Keratinocyte (primary cell): ENCODE measurements at regions not wholly inside any gene's neighbourhood (a gene's known extent, or its start where the extent isn't known, plus 50 kb on each side); places are given as distances from the start of the nearest gene placed in this dataset.

Experiments used
- DNase-seq: peaks from one replicate; pipeline ENCODE4 v3.0.0-alpha.2; 2011; ENCODE audit warnings: low read depth, missing footprints, low spot score
- FAIRE-seq: peaks from 2 replicates; lab custom pipeline; 2011; peaks lifted over from hg19 to GRCh38; lab: Jason Lieb, UNC
- H2AFZ ChIP-seq: 2 replicates; pipeline ENCODE4 v1.6.0; 2012; ENCODE audit warnings: low read length, control low read depth, inconsistent platforms; ENCODE audit not compliant: control insufficient read depth
- H3K27ac ChIP-seq: 2 replicates; pipeline ENCODE4 v1.5.1; 2011; ENCODE audit warnings: low read length; ENCODE audit not compliant: control insufficient read depth, insufficient read depth
- H3K27me3 ChIP-seq: 3 replicates; pipeline ENCODE4 v1.6.0; 2011; ENCODE audit warnings: low read length; ENCODE audit not compliant: control insufficient read depth, insufficient read depth; ENCODE audit errors: extremely low read depth
- H3K36me3 ChIP-seq, 2 experiments: 2 replicates in 1 of 2; 3 replicates in 1 of 2; pipeline ENCODE4 v1.5.1; 2011; ENCODE audit warnings: low read length in 2 of 2, mild to moderate bottlenecking in 1 of 2; ENCODE audit not compliant: control insufficient read depth in 2 of 2, insufficient read depth in 2 of 2; ENCODE audit errors: extremely low read depth in 1 of 2
- H3K4me1 ChIP-seq: 3 replicates; pipeline ENCODE4 v1.5.1; 2011; ENCODE audit warnings: low read length; ENCODE audit not compliant: control insufficient read depth, insufficient read depth; ENCODE audit errors: extremely low read depth
- H3K4me2 ChIP-seq: 3 replicates; pipeline ENCODE4 v1.6.0; 2011; ENCODE audit warnings: low read depth, low read length; ENCODE audit not compliant: control insufficient read depth, insufficient read depth; ENCODE audit errors: extremely low read depth
- H3K4me3 ChIP-seq, 3 experiments: fragments of 200-600 bp in 1 of 3; sonication (generic) in 1 of 3; 2 replicates in 2 of 3; 3 replicates in 1 of 3; pipeline ENCODE4 v1.5.1; 2011 to 2016; ENCODE audit warnings: low read length in 3 of 3, mild to moderate bottlenecking in 3 of 3, control low read depth in 2 of 3, inconsistent platforms in 1 of 3, low read depth in 1 of 3, mixed read lengths in 1 of 3, mixed run types in 1 of 3, moderate library complexity in 1 of 3; ENCODE audit not compliant: control insufficient read depth in 2 of 3, insufficient read depth in 2 of 3; ENCODE audit errors: extremely low read depth in 1 of 3
- H3K79me2 ChIP-seq: 2 replicates; pipeline ENCODE4 v1.6.0; 2012; ENCODE audit warnings: low read length; ENCODE audit not compliant: control insufficient read depth, insufficient read depth
- H3K9ac ChIP-seq: 3 replicates; pipeline ENCODE4 v1.6.0; 2011; ENCODE audit warnings: low read length; ENCODE audit not compliant: control insufficient read depth, insufficient read depth; ENCODE audit errors: extremely low read depth
- H3K9me1 ChIP-seq: 3 replicates; pipeline ENCODE4 v1.6.0; 2011; ENCODE audit warnings: low read length; ENCODE audit not compliant: control insufficient read depth, insufficient read depth; ENCODE audit errors: extremely low read depth
- H3K9me3 ChIP-seq: 2 replicates; pipeline ENCODE4 v1.5.1; 2012; ENCODE audit warnings: low read depth, low read length; ENCODE audit not compliant: control insufficient read depth
- H4K20me1 ChIP-seq: 3 replicates; pipeline ENCODE4 v1.6.0; 2011; ENCODE audit warnings: low read length; ENCODE audit not compliant: control insufficient read depth, insufficient read depth; ENCODE audit errors: extremely low read depth
- CTCF ChIP-seq, 3 experiments: IDR thresholded peaks in 1 of 3; conservative IDR thresholded peaks in 1 of 3; optimal IDR thresholded peaks in 1 of 3; 2 replicates in 2 of 3; 3 replicates in 1 of 3; pipeline versions ENCODE3 to v1.5.1; 2011; ENCODE audit warnings: low read length in 3 of 3, mild to moderate bottlenecking in 3 of 3, moderate library complexity in 2 of 3, control low read depth in 1 of 3, inconsistent platforms in 1 of 3; ENCODE audit not compliant: insufficient read depth in 2 of 3; ENCODE audit errors: extremely low read depth in 1 of 3
- EZH2 ChIP-seq: IDR thresholded peaks from one replicate; pipeline ENCODE4 v1.6.1; 2012; ENCODE audit warnings: inconsistent platforms, mild to moderate bottlenecking, low read length, moderate library complexity
- dilution Hi-C: fragments of 300-500 bp; cut with MboI; formaldehyde crosslinking; loops from one replicate; pipeline ENCODE4 v1.7.0; 2020; ENCODE audit warnings: low sequenced_read_pairs; ENCODE audit not compliant: extremely low pct_ligation_motif_present

- DNase-seq, result no peak
- H3K9me3 ChIP-seq, result no peaks in the 10 kb centered on the region
- peaks cover 12% of the 10 kb centered on the region for H3K27me3 ChIP-seq
- H3K4me1 ChIP-seq, result peaks cover 10% of the 10 kb centered on the region
- no peaks in the 10 kb centered on the region for H3K79me2 ChIP-seq
- no peaks in the 10 kb centered on the region for H3K36me3 ChIP-seq
- no peak overlapping the region for H3K4me2 ChIP-seq
- no peak overlapping the region for H2AFZ ChIP-seq
- H4K20me1 ChIP-seq, result no peaks in the 10 kb centered on the region
- no peak overlapping the region for H3K9ac ChIP-seq
- H3K4me3 ChIP-seq, result no peak overlapping the region
- FAIRE-seq, result no peak
- no peak overlapping the region for H3K27ac ChIP-seq
- H3K9me1 ChIP-seq, result no peaks in the 10 kb centered on the region
- TF ChIP-seq EZH2, result no peak
- TF ChIP-seq CTCF (optimal IDR thresholded peaks at IDR 0.05 in 1 of 3, IDR thresholded peaks at IDR 0.05 in 1 of 3, conservative IDR thresholded peaks at IDR 0.05 in 1 of 3; ENCODE audit: extremely low read depth in 1 of 3, insufficient read depth in 2 of 3, low read length in 3 of 3), result no peak
- dilution Hi-C loops, result no loop called here
Measured at GRCh38 chr4:26051240-26051639, 137.2 kb downstream of the SMIM20 start.

- H3K9ac ChIP-seq, result no peak overlapping the region
Measured at GRCh38 chr4:26052663-26053541, 138.9 kb downstream of the SMIM20 start.

More at GRCh38 chr4:26052663-26053541, 138.9 kb downstream of the SMIM20 start:
- Histone ChIP-seq H2AFZ (no peak overlapping the region), H3K36me3 (no peaks in the 10 kb centered on the region), H3K9me1 (no peaks in the 10 kb centered on the region), H3K27me3 (peaks cover 12% of the 10 kb centered on the region), H3K4me3 (no peak overlapping the region), H4K20me1 (no peaks in the 10 kb centered on the region), H3K4me1 (peaks cover 10% of the 10 kb centered on the region), H3K9me3 (no peaks in the 10 kb centered on the region), H3K4me2 (no peak overlapping the region), H3K27ac (no peak overlapping the region), H3K79me2 (no peaks in the 10 kb centered on the region)
- FAIRE-seq (no peak), DNase-seq (no peak)
- dilution Hi-C loops, result no loop called here
- no peak for TF ChIP-seq CTCF (optimal IDR thresholded peaks at IDR 0.05 in 1 of 3, IDR thresholded peaks at IDR 0.05 in 1 of 3, conservative IDR thresholded peaks at IDR 0.05 in 1 of 3; ENCODE audit: extremely low read depth in 1 of 3, insufficient read depth in 2 of 3, low read length in 3 of 3)
- no peak for TF ChIP-seq EZH2
